ENCODE measurements at regions not wholly inside any gene's neighbourhood (a gene's known extent, or its start where the extent isn't known, plus 50 kb on each side); places are given as distances from the start of the nearest gene placed in this dataset.

DNA sequence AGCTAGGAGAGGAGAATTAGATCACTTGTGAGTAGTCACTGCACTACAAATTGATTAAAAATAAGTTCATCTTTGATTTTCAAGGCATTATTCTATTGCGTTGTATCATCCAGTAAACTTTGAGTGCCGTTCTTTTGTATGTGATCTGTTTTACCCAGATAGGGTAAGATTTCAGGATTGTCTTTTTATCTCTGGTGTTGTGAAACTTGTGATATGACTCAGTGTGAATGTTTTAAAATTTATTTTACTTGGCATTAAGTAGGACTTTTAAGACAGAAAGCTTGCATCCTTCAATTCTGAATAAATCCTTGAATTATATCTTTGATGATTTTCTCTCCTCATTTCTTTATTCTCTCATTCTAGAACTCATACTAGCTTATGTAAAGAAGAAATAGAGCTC lies 93.3 kb upstream of the ADAMTS5 start:
- TF ChIP-seq, protein P1, sequence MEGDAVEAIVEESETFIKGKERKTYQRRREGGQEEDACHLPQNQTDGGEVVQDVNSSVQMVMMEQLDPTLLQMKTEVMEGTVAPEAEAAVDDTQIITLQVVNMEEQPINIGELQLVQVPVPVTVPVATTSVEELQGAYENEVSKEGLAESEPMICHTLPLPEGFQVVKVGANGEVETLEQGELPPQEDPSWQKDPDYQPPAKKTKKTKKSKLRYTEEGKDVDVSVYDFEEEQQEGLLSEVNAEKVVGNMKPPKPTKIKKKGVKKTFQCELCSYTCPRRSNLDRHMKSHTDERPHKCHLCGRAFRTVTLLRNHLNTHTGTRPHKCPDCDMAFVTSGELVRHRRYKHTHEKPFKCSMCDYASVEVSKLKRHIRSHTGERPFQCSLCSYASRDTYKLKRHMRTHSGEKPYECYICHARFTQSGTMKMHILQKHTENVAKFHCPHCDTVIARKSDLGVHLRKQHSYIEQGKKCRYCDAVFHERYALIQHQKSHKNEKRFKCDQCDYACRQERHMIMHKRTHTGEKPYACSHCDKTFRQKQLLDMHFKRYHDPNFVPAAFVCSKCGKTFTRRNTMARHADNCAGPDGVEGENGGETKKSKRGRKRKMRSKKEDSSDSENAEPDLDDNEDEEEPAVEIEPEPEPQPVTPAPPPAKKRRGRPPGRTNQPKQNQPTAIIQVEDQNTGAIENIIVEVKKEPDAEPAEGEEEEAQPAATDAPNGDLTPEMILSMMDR (IDR thresholded peaks at IDR 0.05; ENCODE audit: low read depth, low read length, poor library complexity, severe bottlenecking): no peak
- no peak for TF ChIP-seq EZH2phosphoT487 (IDR thresholded peaks at IDR 0.05; ENCODE audit: borderline replicate concordance, low read length)
